ENCODE measurements at regions not wholly inside any gene's neighbourhood (a gene's known extent, or its start where the extent isn't known, plus 50 kb on each side); places are given as distances from the start of the nearest gene placed in this dataset.

GRCh38 chr15:73807865-73808264 is 54.7 kb upstream of the INSYN1 start:
- TF ChIP-seq EZH2 (IDR thresholded peaks at IDR 0.05; ENCODE audit: borderline replicate concordance, low read depth, low read length, severe bottlenecking) (no peak), CTCF (IDR thresholded peaks at IDR 0.05; ENCODE audit: borderline replicate concordance, extremely low read depth, low read length, poor library complexity, severe bottlenecking) (no peak)
- Histone ChIP-seq H3K4me1 (ENCODE audit: insufficient read depth, low read length) (no peaks in the 10 kb centered on the region), H2AFZ (ENCODE audit: low read depth, low read length) (no peak overlapping the region), H3K9me3 (ENCODE audit: insufficient read depth, low read length, severe bottlenecking) (no peaks in the 10 kb centered on the region), H3K27ac (ENCODE audit: low read length) (no peak overlapping the region), H3K36me3 (ENCODE audit: insufficient read depth, low read length) (no peaks in the 10 kb centered on the region), H3K4me2 (ENCODE audit: insufficient read depth, low read length) (no peak overlapping the region), H3K4me3 (ENCODE audit: low read depth in 1 of 2, low read length in 2 of 2) (no peak overlapping the region), H4K20me1 (ENCODE audit: insufficient read depth, low read length) (no peaks in the 10 kb centered on the region; the same call in 1 of the 2 replicates), H3K9ac (ENCODE audit: low read depth, low read length) (no peak overlapping the region), H3K79me2 (ENCODE audit: insufficient read depth, low read length) (no peaks in the 10 kb centered on the region), H3K27me3 (ENCODE audit: insufficient read depth, low read length, poor library complexity) (peaks cover 9% of the 10 kb centered on the region)
- DNase-seq (no peak), ATAC-seq (ENCODE audit: insufficient read depth, low read depth) (no peak)

GRCh38 chr15:73809728-73810501 is 56.8 kb upstream of the INSYN1 start:
- no peak overlapping the region for H3K4me3 ChIP-seq (ENCODE audit: low read depth in 1 of 2, low read length in 2 of 2)
- no peaks in the 10 kb centered on the region for H4K20me1 ChIP-seq (ENCODE audit: insufficient read depth, low read length)
- H3K27me3 ChIP-seq (ENCODE audit: insufficient read depth, low read length, poor library complexity): no peaks in the 10 kb centered on the region
- H2AFZ ChIP-seq (ENCODE audit: low read depth, low read length): no peak overlapping the region
- DNase-seq (no peak), ATAC-seq (ENCODE audit: insufficient read depth, low read depth) (no peak)
- no peak overlapping the region for H3K4me2 ChIP-seq (ENCODE audit: insufficient read depth, low read length)
- no peaks in the 10 kb centered on the region for H3K79me2 ChIP-seq (ENCODE audit: insufficient read depth, low read length)
- no peaks in the 10 kb centered on the region for H3K36me3 ChIP-seq (ENCODE audit: insufficient read depth, low read length)
- no peaks in the 10 kb centered on the region for H3K9me3 ChIP-seq (ENCODE audit: insufficient read depth, low read length, severe bottlenecking)
- TF ChIP-seq CTCF (IDR thresholded peaks at IDR 0.05; ENCODE audit: borderline replicate concordance, extremely low read depth, low read length, poor library complexity, severe bottlenecking) (no peak), EZH2 (IDR thresholded peaks at IDR 0.05; ENCODE audit: borderline replicate concordance, low read depth, low read length, severe bottlenecking) (no peak)
- no peaks in the 10 kb centered on the region for H3K4me1 ChIP-seq (ENCODE audit: insufficient read depth, low read length)
- no peak overlapping the region for H3K9ac ChIP-seq (ENCODE audit: low read depth, low read length)
- no peak overlapping the region for H3K27ac ChIP-seq (ENCODE audit: low read length)

- no peak for DNase-seq
- no peak overlapping the region for H2AFZ ChIP-seq (ENCODE audit: low read depth, low read length)
- no peak overlapping the region for H3K9ac ChIP-seq (ENCODE audit: low read depth, low read length)
- H3K36me3 ChIP-seq (ENCODE audit: insufficient read depth, low read length): no peaks in the 10 kb centered on the region
- H3K27ac ChIP-seq (ENCODE audit: low read length): no peak overlapping the region
- ATAC-seq (ENCODE audit: insufficient read depth, low read depth): no peak
- no peak overlapping the region for H3K4me2 ChIP-seq (ENCODE audit: insufficient read depth, low read length)
- no peaks in the 10 kb centered on the region for H3K4me1 ChIP-seq (ENCODE audit: insufficient read depth, low read length)
- no peaks in the 10 kb centered on the region for H3K79me2 ChIP-seq (ENCODE audit: insufficient read depth, low read length)
- H3K27me3 ChIP-seq (ENCODE audit: insufficient read depth, low read length, poor library complexity): peaks cover 2% of the 10 kb centered on the region
- no peak overlapping the region for H3K4me3 ChIP-seq (ENCODE audit: low read depth in 1 of 2, low read length in 2 of 2)
- H3K9me3 ChIP-seq (ENCODE audit: insufficient read depth, low read length, severe bottlenecking): no peaks in the 10 kb centered on the region
- no peaks in the 10 kb centered on the region for H4K20me1 ChIP-seq (ENCODE audit: insufficient read depth, low read length)
- no peak for TF ChIP-seq CTCF (IDR thresholded peaks at IDR 0.05; ENCODE audit: borderline replicate concordance, extremely low read depth, low read length, poor library complexity, severe bottlenecking)
These were observed 59.8 kb upstream of the INSYN1 start for GRCh38 chr15:73812806-73813465.

All from DND-41 (cell line).